Activated T-cell treated with anti-CD3 and anti-CD28 coated beads, Interleukin-2, amount 50 U/mL, for 1 hour (primary cell): ENCODE measurements at regions not wholly inside any gene's neighbourhood (a gene's known extent, or its start where the extent isn't known, plus 50 kb on each side); places are given as distances from the start of the nearest gene placed in this dataset.

ENCODE experiments used
- DNase-seq: peaks from one replicate; pipeline ENCODE4 v3.0.0-alpha.2; 2020

DNA sequence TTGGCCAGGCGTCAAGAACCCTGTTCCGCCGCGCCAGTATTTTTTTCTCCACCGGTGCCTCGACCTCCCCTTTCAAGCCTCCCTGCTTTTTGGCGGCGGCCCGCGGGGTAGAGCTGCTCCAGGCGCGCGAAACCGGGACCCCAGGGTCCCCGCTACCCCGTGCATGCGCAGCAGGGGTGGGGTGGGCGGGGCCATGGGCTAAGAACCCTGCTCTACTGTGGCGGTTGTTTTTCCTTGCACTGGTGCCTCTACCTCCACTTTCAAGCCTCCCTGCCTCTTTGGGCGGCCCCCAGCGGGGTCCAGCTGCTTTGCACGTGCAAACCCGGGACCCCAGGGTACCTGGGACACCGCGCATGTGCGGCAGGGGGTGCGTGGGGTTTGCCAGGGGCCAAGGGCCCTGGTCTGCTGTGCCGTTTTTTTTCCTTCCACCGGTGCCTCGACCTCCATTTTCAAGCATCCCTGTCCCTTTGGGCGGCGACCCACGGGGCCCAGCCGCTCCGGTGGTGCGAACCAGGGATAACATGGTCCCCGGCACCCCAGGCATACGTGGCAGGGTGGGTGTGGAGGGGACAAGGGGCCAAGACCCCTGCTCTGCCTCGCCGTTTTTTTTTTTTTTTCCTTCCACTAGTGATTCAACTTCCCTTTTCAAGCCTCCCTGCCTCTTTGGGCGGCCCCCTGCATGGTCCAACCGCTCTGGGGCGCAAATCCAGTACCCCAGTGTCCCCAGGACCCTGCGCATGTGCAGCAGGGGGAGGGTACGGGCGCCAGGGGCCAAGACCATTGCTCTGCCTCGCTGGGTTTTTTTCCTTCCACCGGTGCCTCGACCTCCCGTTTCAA lies 326.8 kb downstream of the ALG10 start:
- DNase-seq: no peak

- DNase-seq: no peak
Measured at GRCh38 chr12:34349673-34349961, 327.3 kb downstream of the ALG10 start.

DNA sequence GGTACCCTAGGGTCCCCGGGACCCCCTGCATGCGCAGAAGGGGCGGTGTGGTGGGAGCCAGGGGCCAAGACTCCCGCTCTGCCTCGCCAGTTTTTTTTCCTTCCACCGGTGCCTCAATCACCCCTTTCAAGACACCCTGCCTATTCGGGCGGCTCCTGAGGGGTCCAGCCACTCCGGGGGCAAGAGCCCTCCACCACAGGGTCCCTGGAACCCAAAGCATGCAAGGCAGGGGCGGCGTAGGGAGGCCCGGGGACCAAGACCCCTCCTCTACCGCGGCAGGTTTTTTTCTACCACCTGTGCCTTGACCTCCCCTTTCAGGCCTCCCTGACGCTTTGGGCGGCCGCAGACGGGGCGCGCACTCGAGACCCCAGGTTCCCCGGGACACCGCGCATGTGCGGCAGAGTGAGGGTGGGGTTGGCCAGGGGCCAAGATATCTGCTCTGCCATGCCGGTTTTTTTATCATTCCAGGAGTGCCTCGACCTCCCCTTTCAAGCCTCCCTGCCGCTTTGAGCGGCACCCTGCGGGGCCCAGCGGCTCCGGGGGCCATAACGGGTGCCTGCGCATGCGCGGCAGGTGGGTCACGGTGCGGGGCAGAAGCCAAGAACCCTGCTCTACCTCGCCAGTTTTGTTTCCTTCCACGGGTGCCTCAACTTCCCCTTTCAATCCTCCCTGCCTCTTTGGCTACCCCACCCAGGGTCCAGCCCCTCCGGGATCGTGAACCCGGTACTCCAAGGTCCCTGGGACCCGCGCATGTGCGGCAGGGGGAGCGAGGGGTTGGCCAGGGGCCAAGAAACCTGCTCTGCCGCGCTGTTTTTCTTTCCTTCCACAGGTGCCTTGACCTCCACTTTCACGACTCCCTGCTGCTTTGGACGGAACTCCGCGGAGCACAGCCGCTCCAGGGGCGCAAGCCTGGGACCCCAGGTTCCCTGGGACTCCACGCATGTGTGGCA lies 328.1 kb downstream of the ALG10 start:
- DNase-seq: no peak

GRCh38 chr12:34352098-34352497 lies 329.8 kb downstream of the ALG10 start:
- DNase-seq: no peak

GRCh38 chr12:34354239-34355200 lies 332.2 kb downstream of the ALG10 start:
- DNase-seq: no peak

DNA sequence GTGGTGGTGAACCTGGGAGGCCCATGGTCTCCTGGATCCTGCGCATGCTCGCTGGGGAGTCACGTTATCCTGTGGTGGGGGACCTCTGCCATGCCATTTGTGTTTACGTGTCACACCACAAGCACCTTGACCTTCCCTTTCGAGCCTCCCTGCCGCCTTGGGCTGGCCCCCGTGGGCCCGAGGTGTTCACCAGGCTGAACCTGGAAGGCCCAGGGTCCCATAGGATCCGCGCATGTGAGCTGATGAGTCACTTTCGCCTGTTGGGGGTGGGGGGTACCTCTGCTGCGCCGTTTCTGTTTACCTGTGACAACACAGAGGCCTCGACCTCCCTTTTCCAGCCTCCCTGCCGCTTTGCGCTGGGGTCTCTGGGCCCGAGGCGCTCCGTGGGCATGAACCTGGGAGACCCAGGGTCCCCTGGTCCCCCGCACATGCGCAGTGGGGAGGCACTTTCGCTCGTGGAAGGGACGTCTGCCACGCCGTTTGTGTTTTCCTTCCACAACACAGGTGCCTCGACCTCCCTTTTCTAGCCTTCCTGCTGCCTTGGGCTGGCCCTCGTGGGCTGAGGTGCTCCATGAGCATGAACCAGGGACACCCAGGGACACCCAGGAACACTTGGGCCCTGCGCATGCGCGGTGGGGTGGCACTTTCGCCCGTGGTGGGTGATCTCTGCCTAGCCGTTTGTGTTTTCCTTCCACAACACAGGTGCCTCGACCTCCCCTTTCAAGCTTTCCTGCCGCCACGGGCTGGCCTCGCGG lies 334.1 kb downstream of the ALG10 start:
- no peak for DNase-seq

- DNase-seq: no peak
Measured at GRCh38 chr12:34357791-34358190, 335.5 kb downstream of the ALG10 start.

GRCh38 chr12:34358198-34358597 lies 335.9 kb downstream of the ALG10 start:
- no peak for DNase-seq

DNA sequence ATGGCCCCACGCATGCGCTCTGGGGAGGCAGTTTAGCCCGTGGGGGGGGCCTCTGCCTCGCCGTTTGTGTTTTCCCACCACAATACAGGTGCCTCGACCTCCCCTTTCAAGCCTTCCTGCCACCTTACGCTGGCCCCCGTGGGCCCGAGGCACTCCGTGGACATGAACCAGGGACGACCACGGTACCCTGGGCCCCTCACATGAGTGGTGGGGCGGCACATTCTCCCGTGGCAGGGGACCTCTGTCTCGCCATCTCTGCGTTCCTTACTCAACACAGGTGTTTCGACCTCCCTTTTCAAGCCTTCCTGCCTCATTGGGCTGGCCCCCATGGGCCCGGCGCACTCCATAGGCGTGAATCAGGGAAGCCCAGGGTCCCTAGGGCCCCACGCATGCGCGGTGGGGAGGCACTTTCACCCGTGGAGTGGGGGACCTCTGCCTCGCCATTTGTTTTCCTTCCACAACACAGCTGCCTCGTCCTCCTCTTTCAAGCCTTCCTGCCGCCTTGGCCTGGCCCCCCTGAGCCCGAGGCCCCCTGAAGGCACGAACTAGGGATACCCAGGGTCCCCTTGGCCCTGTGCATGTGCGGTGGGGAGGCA lies 339.5 kb downstream of the ALG10 start:
- DNase-seq: no peak

DNA sequence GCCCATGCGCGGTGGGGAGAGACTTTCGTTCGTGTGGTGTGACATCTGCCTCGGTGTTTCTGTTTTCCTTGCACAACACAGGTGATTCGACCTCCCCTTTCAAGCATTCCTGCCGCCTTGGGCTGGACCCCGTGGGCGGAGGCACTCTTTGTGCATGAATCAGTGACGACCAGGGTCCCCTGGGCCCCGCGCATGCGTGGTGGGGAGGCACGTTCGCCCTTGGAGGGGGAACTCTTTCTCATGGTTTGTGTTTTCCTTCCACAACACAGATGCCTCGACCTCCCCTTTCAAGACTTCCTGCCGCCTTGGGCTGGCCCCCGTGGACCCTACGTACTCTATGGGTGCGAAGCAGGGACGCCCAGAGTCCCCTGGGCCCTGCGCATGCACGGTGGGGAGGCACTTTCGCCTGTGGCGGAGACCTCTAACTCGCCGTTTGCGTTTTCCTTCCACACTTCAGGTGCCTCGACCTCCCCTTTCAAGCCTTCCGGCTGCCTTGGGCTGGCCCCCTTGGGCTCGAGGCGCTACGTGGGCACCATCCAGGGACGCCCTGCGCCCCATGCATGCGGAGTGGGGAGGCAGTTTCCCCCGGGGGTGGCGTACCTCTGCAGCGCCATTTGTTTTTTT lies 340.9 kb downstream of the ALG10 start:
- no peak for DNase-seq

GRCh38 chr12:34368079-34368478 lies 345.8 kb downstream of the ALG10 start:
- no peak for DNase-seq

GRCh38 chr12:34371050-34371449 lies 348.8 kb downstream of the ALG10 start:
- no peak for DNase-seq

- no peak for DNase-seq
Measured at GRCh38 chr12:34372003-34372402, 349.7 kb downstream of the ALG10 start.

- DNase-seq: no peak
Measured at GRCh38 chr12:34373926-34374325, 351.6 kb downstream of the ALG10 start.

DNA sequence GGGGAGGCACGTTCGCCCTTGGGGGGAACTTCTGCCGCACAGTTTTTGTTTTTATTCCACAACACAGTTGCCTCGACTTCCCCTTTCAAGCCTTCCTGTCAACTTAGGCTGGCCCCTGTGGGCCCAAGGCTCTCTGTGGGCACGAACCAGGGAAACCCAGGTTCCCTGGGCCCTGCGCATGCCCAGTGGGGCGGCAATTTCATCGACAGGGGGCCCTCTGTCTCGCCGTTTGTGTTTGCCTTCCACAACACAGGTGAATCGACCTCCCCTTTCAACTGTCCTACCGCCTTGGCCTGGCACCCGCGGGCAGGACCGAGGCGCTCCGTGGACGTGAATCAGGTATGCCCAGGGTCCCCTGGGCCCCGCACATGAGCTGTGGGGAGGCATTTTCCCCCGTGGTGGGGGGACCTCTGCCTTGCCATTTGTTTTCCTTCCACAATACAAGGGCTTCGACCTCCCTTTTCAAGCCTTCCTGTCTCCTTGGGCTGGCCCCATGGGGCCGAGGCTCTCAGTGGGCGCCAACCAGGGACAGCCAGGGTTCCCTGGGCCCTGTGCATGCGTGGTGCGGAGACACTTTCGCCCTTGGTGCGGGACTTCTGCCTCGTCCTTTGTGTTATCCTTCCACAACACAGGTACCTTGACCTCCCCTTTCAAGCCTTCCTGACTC lies 354.0 kb downstream of the ALG10 start:
- no peak for DNase-seq

DNA sequence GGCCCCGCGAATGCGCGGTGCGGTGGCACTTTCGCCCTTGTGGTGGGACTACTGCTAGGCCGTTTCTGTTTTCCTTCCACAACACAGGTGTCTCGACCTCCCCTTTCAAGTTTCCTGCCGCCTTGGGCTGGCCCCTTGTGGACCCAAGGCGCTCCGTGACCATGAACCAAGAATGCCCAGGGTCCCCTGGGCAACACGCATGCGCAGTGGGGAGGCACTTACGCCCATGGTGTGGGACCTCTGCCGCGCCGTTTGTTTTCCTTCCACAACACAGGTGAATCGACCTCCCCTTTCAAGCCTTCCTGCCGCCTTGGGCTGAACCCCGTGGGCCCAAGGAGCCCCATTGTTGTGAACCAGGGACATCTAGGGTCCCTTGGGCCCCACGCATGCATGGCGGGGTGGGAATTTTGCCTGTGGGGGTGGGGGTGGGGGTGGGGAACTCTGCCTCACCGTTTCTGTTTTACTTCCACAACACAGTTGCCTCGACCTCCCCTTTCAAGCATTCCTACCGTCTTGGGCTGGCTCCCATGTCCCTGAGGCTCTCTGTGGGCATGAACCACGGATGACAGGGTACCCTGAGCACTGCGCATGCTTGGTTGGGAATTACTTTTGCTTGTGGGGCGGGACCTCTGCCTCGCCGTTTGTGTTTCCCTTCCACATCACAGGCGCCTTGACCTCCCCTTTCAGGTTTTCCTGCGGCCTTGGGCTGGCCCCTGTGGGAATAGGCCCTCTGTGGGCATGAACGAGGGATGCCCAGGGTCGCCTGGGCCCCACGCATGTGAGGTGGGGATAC lies 355.1 kb downstream of the ALG10 start:
- no peak for DNase-seq

GRCh38 chr12:34379142-34379541 lies 356.8 kb downstream of the ALG10 start:
- no peak for DNase-seq

GRCh38 chr12:34384693-34385092 lies 362.4 kb downstream of the ALG10 start:
- no peak for DNase-seq

GRCh38 chr12:34386016-34386415 lies 363.7 kb downstream of the ALG10 start:
- DNase-seq: no peak
